A549 (cell line): ENCODE measurements at regions not wholly inside any gene's neighbourhood (a gene's known extent, or its start where the extent isn't known, plus 50 kb on each side); places are given as distances from the start of the nearest gene placed in this dataset.

Experiments used
- ATAC-seq, 2 experiments: fragments of 200-7000 bp in 1 of 2; fragments of >200 bp in 1 of 2; cut with Nextera tagmentation in 1 of 2; cut with Tn5 transposase in 1 of 2; 3 replicates each; pipeline versions ENCODE4 v1.8.0 to v1.9.1; 2018 to 2020; ENCODE audit warnings: mild to moderate bottlenecking in 1 of 2, moderate library complexity in 1 of 2
- CTCF ChIA-PET: fragments of 300-600 bp; sonication (Branson Sonifier 250); formaldehyde crosslinking; extraction: SDS; loops from one replicate; lab custom pipeline; 2021; ENCODE audit warnings: antibody characterized with exemption, inconsistent platforms; lab: Yijun Ruan, JAX
- POLR2A ChIA-PET: fragments of 350-600 bp; formaldehyde crosslinking; extraction: SDS; loops from one replicate; lab custom pipeline; 2021; ENCODE audit warnings: antibody characterized with exemption, inconsistent platforms; lab: Yijun Ruan, JAX
- DNase-seq, 2 experiments: peaks; one replicate each; pipeline versions ENCODE4 v3.0.0 to v3.0.0-alpha.2; 2011 to 2016; ENCODE audit warnings: low read depth in 1 of 2, low spot score in 1 of 2
- FAIRE-seq: peaks from 2 replicates; lab custom pipeline; 2011; peaks lifted over from hg19 to GRCh38; lab: Jason Lieb, UNC
- H3K27ac ChIP-seq, 2 experiments: fragments of >200 bp; sonication (Bioruptor Twin); formaldehyde crosslinking; 3 replicates each; pipeline ENCODE4 v1.5.1; 2016 to 2017
- H3K4me1 ChIP-seq: fragments of >200 bp; sonication (Bioruptor Twin); formaldehyde crosslinking; 3 replicates; pipeline ENCODE4 v1.6.1; 2016
- H3K4me2 ChIP-seq: fragments of >200 bp; sonication (Bioruptor Twin); formaldehyde crosslinking; 3 replicates; pipeline ENCODE4 v1.6.1; 2016
- H3K4me3 ChIP-seq: fragments of >200 bp; sonication (Bioruptor Twin); formaldehyde crosslinking; 3 replicates; pipeline ENCODE4 v1.5.1; 2016
- H3K9me3 ChIP-seq: fragments of >200 bp; sonication (Bioruptor Twin); formaldehyde crosslinking; 3 replicates; pipeline ENCODE4 v1.6.1; 2016
- BHLHE40 ChIP-seq: IDR thresholded peaks from 2 replicates; pipeline ENCODE4 v1.6.1; 2012; ENCODE audit warnings: low read depth, low read length, inconsistent platforms
- CBX8 ChIP-seq: fragments of 200-600 bp; sonication (generic); IDR thresholded peaks from 2 replicates; pipeline ENCODE4 v1.6.1; 2016
- EP300 ChIP-seq, 2 experiments: fragments of >200 bp; sonication (Bioruptor Twin); formaldehyde crosslinking; IDR thresholded peaks; 2 replicates in 1 of 2; 3 replicates in 1 of 2; pipeline ENCODE4 v1.6.1; 2016 to 2017
- FOXS1 ChIP-seq: fragments of 250-450 bp; sonication (Bioruptor Pico); IDR thresholded peaks from 2 replicates; pipeline ENCODE4 v1.5.0; 2020; ENCODE audit warnings: mild to moderate bottlenecking, moderate library complexity
- GATA3 ChIP-seq: IDR thresholded peaks from 2 replicates; pipeline ENCODE4 v1.6.1; 2012; ENCODE audit warnings: borderline replicate concordance
- HDAC2 ChIP-seq: fragments of 200-600 bp; sonication (generic); IDR thresholded peaks from 2 replicates; pipeline ENCODE4 v1.6.1; 2016
- MYC ChIP-seq: IDR thresholded peaks from 2 replicates; pipeline ENCODE4 v1.6.1; 2012; ENCODE audit warnings: mild to moderate bottlenecking, inconsistent platforms, low read length, improper control_type of control experiment, borderline replicate concordance
- NFE2L2 ChIP-seq: fragments of 150-350 bp; conservative IDR thresholded peaks from 2 replicates; pipeline ENCODE4 v1.6.1; 2014; ENCODE audit warnings: low read length
- NR3C1 ChIP-seq: fragments of >200 bp; sonication (Bioruptor Twin); formaldehyde crosslinking; IDR thresholded peaks from 3 replicates; pipeline ENCODE4 v1.6.1; 2017
- PHF8 ChIP-seq: fragments of 200-600 bp; sonication (generic); IDR thresholded peaks from 2 replicates; pipeline ENCODE4 v1.6.1; 2016; ENCODE audit warnings: low read depth, mild to moderate bottlenecking, antibody characterized with exemption, moderate library complexity, borderline replicate concordance
- POLR2A ChIP-seq: IDR thresholded peaks from 2 replicates; pipeline ENCODE4 v1.6.1; 2012; ENCODE audit warnings: mild to moderate bottlenecking, low read length
- POLR2AphosphoS2 ChIP-seq: conservative IDR thresholded peaks from 2 replicates; pipeline ENCODE4 v1.6.1; 2012; ENCODE audit warnings: low read length, improper control_type of control experiment, inconsistent platforms
- RAD21 ChIP-seq, 2 experiments: fragments of >200 bp in 1 of 2; sonication (Bioruptor Twin) in 1 of 2; formaldehyde crosslinking in 1 of 2; IDR thresholded peaks in 1 of 2; conservative IDR thresholded peaks in 1 of 2; 2 replicates in 1 of 2; 3 replicates in 1 of 2; pipeline ENCODE4 v1.6.1; 2012 to 2018; ENCODE audit warnings: inconsistent platforms in 1 of 2
- RNF2 ChIP-seq: fragments of 200-600 bp; sonication (generic); IDR thresholded peaks from 2 replicates; pipeline ENCODE4 v1.6.1; 2016; ENCODE audit warnings: low read depth, mild to moderate bottlenecking, antibody characterized with exemption, moderate library complexity, borderline replicate concordance
- ZSCAN20 ChIP-seq: fragments of 250-450 bp; sonication (Bioruptor Pico); IDR thresholded peaks from 2 replicates; pipeline ENCODE4 v1.8.0; 2022; ENCODE audit warnings: mild to moderate bottlenecking, moderate library complexity
- WGBS: methylation state at CpG from one replicate; pipeline ENCODE4 v1.1.6; 2017; ENCODE audit errors: missing lambda C conversion rate; 5-methylcytosine and 5-hydroxymethylcytosine counted together
- TF ChIP-seq, protein P1 (sequence below): fragments of 250-450 bp; sonication (Bioruptor Pico); IDR thresholded peaks from 2 replicates; pipeline ENCODE4 v1.5.0; 2021; ENCODE audit warnings: mild to moderate bottlenecking, moderate library complexity, borderline replicate concordance
- TF ChIP-seq, protein P2 (sequence below): fragments of >200 bp; sonication (Bioruptor Twin); formaldehyde crosslinking; IDR thresholded peaks from 3 replicates; pipeline ENCODE4 v1.5.1; 2016
- TF ChIP-seq, protein P3 (sequence below): fragments of 200-600 bp; sonication (generic); IDR thresholded peaks from 2 replicates; pipeline ENCODE4 v1.6.1; 2016; ENCODE audit warnings: antibody characterized with exemption, mild to moderate bottlenecking, moderate library complexity
- TF ChIP-seq, protein P4 (sequence below): fragments of >200 bp; sonication (Bioruptor Twin); formaldehyde crosslinking; IDR thresholded peaks from 2 replicates; pipeline ENCODE4 v1.6.1; 2016
- TF ChIP-seq, protein P5 (sequence below): IDR thresholded peaks from 2 replicates; pipeline ENCODE4 v1.6.1; 2012
- TF ChIP-seq, protein P6 (sequence below): IDR thresholded peaks from 2 replicates; pipeline ENCODE4 v1.6.1; 2012

DNA sequence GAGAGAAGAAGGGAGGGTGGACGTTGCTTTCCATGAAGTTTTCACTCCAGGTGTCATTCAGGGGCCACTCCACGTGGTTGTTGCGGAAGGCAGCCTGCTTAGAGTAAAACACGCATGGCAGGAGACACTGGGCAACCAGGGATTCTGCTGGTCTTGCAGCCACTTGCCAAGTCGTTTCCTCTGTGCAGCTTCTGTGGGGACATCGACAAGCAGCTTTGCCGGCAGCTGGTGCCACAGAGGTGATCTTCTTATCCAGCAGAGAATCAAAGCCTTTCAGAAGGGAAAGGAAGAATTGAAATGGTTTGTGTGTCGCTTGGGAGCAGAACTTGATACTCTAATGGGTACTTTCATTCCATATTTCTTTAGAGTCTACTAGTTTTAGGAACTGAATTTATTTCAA, 867.1 kb upstream of the TENM3 start:
- ChIA-PET POLR2A (no interaction called here), CTCF (no interaction called here)
- Histone ChIP-seq H3K4me1 (no peaks in the 10 kb centered on the region), H3K9me3 (no peaks in the 10 kb centered on the region), H3K4me2 (no peak overlapping the region), H3K27ac (no peak overlapping the region), H3K4me3 (no peak overlapping the region)
- DNase-seq (no peak), FAIRE-seq (no peak), ATAC-seq (no peak)
- WGBS: 17% methylated on average over 8 of the region's 8 CpGs
- TF ChIP-seq RNF2 (no peak), PHF8 (no peak), NFE2L2 (no peak), NR3C1 (no peak), ZSCAN20 (CRISPR knock-in tag) (no peak), CBX8 (no peak), GATA3 (no peak)
- TF ChIP-seq, protein P1, sequence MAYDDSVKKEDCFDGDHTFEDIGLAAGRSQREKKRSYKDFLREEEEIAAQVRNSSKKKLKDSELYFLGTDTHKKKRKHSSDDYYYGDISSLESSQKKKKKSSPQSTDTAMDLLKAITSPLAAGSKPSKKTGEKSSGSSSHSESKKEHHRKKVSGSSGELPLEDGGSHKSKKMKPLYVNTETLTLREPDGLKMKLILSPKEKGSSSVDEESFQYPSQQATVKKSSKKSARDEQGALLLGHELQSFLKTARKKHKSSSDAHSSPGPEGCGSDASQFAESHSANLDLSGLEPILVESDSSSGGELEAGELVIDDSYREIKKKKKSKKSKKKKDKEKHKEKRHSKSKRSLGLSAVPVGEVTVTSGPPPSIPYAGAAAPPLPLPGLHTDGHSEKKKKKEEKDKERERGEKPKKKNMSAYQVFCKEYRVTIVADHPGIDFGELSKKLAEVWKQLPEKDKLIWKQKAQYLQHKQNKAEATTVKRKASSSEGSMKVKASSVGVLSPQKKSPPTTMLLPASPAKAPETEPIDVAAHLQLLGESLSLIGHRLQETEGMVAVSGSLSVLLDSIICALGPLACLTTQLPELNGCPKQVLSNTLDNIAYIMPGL (CRISPR knock-in tag): no peak
- TF ChIP-seq, protein P2, sequence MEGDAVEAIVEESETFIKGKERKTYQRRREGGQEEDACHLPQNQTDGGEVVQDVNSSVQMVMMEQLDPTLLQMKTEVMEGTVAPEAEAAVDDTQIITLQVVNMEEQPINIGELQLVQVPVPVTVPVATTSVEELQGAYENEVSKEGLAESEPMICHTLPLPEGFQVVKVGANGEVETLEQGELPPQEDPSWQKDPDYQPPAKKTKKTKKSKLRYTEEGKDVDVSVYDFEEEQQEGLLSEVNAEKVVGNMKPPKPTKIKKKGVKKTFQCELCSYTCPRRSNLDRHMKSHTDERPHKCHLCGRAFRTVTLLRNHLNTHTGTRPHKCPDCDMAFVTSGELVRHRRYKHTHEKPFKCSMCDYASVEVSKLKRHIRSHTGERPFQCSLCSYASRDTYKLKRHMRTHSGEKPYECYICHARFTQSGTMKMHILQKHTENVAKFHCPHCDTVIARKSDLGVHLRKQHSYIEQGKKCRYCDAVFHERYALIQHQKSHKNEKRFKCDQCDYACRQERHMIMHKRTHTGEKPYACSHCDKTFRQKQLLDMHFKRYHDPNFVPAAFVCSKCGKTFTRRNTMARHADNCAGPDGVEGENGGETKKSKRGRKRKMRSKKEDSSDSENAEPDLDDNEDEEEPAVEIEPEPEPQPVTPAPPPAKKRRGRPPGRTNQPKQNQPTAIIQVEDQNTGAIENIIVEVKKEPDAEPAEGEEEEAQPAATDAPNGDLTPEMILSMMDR: no peak
- TF ChIP-seq, protein P3, sequence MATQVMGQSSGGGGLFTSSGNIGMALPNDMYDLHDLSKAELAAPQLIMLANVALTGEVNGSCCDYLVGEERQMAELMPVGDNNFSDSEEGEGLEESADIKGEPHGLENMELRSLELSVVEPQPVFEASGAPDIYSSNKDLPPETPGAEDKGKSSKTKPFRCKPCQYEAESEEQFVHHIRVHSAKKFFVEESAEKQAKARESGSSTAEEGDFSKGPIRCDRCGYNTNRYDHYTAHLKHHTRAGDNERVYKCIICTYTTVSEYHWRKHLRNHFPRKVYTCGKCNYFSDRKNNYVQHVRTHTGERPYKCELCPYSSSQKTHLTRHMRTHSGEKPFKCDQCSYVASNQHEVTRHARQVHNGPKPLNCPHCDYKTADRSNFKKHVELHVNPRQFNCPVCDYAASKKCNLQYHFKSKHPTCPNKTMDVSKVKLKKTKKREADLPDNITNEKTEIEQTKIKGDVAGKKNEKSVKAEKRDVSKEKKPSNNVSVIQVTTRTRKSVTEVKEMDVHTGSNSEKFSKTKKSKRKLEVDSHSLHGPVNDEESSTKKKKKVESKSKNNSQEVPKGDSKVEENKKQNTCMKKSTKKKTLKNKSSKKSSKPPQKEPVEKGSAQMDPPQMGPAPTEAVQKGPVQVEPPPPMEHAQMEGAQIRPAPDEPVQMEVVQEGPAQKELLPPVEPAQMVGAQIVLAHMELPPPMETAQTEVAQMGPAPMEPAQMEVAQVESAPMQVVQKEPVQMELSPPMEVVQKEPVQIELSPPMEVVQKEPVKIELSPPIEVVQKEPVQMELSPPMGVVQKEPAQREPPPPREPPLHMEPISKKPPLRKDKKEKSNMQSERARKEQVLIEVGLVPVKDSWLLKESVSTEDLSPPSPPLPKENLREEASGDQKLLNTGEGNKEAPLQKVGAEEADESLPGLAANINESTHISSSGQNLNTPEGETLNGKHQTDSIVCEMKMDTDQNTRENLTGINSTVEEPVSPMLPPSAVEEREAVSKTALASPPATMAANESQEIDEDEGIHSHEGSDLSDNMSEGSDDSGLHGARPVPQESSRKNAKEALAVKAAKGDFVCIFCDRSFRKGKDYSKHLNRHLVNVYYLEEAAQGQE: no peak
- TF ChIP-seq, protein P4, sequence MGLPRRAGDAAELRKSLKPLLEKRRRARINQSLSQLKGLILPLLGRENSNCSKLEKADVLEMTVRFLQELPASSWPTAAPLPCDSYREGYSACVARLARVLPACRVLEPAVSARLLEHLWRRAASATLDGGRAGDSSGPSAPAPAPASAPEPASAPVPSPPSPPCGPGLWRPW: no peak
- TF ChIP-seq, protein P5, sequence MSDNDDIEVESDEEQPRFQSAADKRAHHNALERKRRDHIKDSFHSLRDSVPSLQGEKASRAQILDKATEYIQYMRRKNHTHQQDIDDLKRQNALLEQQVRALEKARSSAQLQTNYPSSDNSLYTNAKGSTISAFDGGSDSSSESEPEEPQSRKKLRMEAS: no peak

DNA sequence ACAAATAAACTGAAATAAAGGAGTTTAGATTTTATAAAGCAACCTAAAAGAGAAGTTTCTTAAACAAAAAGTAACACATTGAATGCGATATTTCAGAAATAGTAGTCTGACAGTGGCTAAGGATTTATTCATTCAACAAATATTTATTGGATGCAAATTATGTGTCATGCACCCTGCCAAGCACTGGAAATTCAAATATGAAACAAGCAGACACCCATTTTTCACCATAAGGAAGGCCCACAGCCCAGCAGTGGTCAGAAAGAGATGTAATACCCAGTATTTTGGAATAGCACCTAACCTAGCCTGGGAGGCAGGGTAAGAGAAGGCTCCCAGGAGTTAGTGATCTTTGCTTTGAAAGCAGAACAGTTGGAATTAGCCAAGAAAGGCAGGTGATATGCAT, 855.1 kb upstream of the TENM3 start:
- 36% methylated on average over 1 of the region's 1 CpG for WGBS
- TF ChIP-seq FOXS1 (CRISPR knock-in tag) (no peak), EP300 (IDR thresholded peaks at IDR 0.05) (no peak), PHF8 (no peak), CBX8 (no peak), BHLHE40 (no peak), HDAC2 (no peak), RAD21 (conservative IDR thresholded peaks at IDR 0.05 in 1 of 2, IDR thresholded peaks at IDR 0.05 in 1 of 2) (no peak), POLR2A (no peak), POLR2AphosphoS2 (no peak), MYC (no peak)
- TF ChIP-seq, protein P1 (CRISPR knock-in tag): no peak
- TF ChIP-seq, protein P6, sequence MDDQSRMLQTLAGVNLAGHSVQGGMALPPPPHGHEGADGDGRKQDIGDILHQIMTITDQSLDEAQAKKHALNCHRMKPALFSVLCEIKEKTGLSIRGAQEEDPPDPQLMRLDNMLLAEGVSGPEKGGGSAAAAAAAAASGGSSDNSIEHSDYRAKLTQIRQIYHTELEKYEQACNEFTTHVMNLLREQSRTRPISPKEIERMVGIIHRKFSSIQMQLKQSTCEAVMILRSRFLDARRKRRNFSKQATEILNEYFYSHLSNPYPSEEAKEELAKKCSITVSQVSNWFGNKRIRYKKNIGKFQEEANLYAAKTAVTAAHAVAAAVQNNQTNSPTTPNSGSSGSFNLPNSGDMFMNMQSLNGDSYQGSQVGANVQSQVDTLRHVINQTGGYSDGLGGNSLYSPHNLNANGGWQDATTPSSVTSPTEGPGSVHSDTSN: no peak
- TF ChIP-seq, protein P2: no peak
- ATAC-seq: no peak
- CTCF ChIA-PET: interaction anchor here (0.6 kb wide), 1 partner anchor 904 kb away, joined by 3 read pairs; no protein-coding TSS in a partner anchor
- POLR2A ChIA-PET: no interaction called here
- no peak overlapping the region for H3K4me3 ChIP-seq
- no peak overlapping the region for H3K4me2 ChIP-seq
- FAIRE-seq: no peak
- H3K27ac ChIP-seq: no peak overlapping the region
- no peaks in the 10 kb centered on the region for H3K4me1 ChIP-seq
- H3K9me3 ChIP-seq: no peaks in the 10 kb centered on the region
- no peak for DNase-seq
